H1 (cell line): ENCODE measurements at regions not wholly inside any gene's neighbourhood (a gene's known extent, or its start where the extent isn't known, plus 50 kb on each side); places are given as distances from the start of the nearest gene placed in this dataset.

ENCODE experiments used
- CBX5 ChIP-seq: fragments of 300-800, 300-1000 bp; sonication (generic); IDR thresholded peaks from 2 replicates; pipeline ENCODE4 v1.7.1; 2016; ENCODE audit warnings: antibody characterized with exemption, low read length, low read depth
- CHD7 ChIP-seq: fragments of 300-600 bp; sonication (generic); IDR thresholded peaks from 2 replicates; pipeline ENCODE4 v1.7.1; 2012; ENCODE audit warnings: low read length, moderate library complexity, mild to moderate bottlenecking, inconsistent platforms; ENCODE audit not compliant: insufficient replicate concordance
- EP300 ChIP-seq, 2 experiments: IDR thresholded peaks; 1 replicate in 1 of 2; 2 replicates in 1 of 2; pipeline ENCODE4 v1.6.1; 2011 to 2012; ENCODE audit warnings: low read depth in 2 of 2, low read length in 2 of 2, mild to moderate bottlenecking in 2 of 2, borderline replicate concordance in 1 of 2, inconsistent platforms in 1 of 2, moderate library complexity in 1 of 2
- JUND ChIP-seq: IDR thresholded peaks from 2 replicates; pipeline ENCODE4 v1.6.1; 2011; ENCODE audit warnings: mild to moderate bottlenecking, improper control_type of control experiment, low read length
- NANOG ChIP-seq: IDR thresholded peaks from 2 replicates; pipeline ENCODE4 v1.6.1; 2011; ENCODE audit warnings: low read length, low read depth, mild to moderate bottlenecking, inconsistent platforms; ENCODE audit not compliant: insufficient read depth, poor library complexity, severe bottlenecking

- no peak for TF ChIP-seq NANOG
- no peak for TF ChIP-seq CBX5
- no peak for TF ChIP-seq EP300 (IDR thresholded peaks at IDR 0.05; ENCODE audit: borderline replicate concordance in 1 of 2, low read depth in 2 of 2, low read length in 2 of 2)
- TF ChIP-seq JUND = no peak
- no peak for TF ChIP-seq CHD7
These were observed 749.7 kb upstream of the SOX11 start (continued) for GRCh38 chr2:4942441-4942840.
